HG03432 (cell line): ENCODE measurements at regions not wholly inside any gene's neighbourhood (a gene's known extent, or its start where the extent isn't known, plus 50 kb on each side); places are given as distances from the start of the nearest gene placed in this dataset.
"Not testable (repeated sequence)": the region's sequence is repeated elsewhere in the genome, so short reads cannot be mapped to it uniquely, and the experiment has no call there.

Experiments used
- ATAC-seq: cut with Tn5 transposase; IDR thresholded peaks from one replicate; pipeline ENCODE4 v1.9.1; 2021; ENCODE audit warnings: mild to moderate bottlenecking, moderate library complexity; ENCODE audit not compliant: unreplicated experiment

GRCh38 chr9:117649126-117649525, 55.1 kb upstream of the TLR4 start:
- ATAC-seq: no peak

- ATAC-seq: no peak
These were observed 59.1 kb upstream of the TLR4 start for GRCh38 chr9:117644932-117645636.

- peak; percentile 86 for ATAC-seq
These were observed 59.9 kb upstream of the TLR4 start for GRCh38 chr9:117644133-117644931.

DNA sequence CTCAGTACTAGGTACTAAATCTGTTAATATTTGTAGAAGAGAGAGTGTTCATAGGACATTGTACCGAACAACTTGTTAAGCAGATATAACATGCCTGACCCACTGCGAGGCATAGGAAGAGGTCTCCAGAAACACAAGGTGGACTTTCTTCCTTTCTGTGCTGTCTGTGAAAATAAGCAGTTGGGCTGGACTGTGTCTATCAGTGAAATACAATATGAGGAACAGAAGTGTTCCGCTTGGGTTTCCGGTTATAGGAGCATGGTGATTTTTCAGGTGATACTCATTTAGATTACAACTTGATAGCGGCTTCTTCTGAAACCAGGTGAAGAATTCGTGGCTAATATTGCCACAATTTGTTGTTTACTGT, 60.9 kb upstream of the TLR4 start:
- no peak for ATAC-seq

DNA sequence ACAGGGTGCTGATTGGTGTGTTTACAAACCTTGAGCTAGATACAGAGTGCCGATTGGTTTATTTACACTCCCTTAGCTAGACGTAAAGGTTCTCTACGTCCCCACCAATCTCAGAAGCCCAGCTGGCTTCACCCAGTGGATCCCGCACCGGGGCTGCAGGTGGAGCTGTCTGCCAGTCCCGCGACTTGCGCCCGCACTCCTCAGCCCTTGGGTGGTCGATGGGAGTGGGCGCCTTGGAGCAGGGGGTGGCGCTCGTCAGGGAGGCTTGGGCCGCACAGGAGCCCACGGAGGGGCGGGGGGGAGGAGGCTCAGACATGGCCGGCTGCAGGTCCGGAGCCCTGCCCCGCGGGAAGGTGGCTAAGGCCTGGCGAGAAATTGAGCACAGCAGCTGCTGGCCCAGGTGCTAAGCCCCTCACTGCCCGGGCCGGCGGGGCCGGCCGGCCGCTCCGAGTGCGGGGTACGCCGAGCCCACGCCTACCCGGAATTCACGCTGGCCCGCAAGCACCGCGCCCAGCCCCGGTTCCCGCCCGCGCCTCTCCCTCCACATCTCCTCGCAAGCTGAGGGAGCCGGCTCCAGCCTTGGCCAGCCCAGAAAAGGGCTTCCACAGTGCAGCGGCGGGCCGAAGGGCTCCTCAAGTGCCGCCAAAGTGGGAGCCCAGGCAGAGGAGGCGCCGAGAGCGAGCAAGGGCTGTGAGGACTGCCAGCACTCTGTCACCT, 61.5 kb upstream of the TLR4 start:
- ATAC-seq: not testable (repeated sequence)

GRCh38 chr9:117636681-117637080, 67.5 kb upstream of the TLR4 start:
- ATAC-seq: no peak

DNA sequence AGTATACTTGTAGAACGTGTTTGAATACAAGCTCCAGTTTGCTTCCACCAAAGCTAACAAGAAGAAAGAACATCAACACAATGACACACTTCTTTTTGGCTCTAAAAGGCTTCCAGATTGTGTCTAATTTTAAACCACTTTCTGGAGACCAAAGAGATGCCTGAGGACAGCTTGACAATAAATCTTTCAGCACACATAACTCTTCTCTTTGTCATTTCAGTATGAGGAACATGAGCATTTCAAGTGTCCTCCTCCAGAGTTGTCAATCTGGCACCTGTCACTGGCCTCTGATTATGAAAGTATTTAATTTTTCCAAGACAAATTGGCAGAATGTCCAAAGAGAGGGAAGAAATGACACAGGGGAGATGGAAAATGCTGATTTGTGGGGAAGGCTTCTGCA, 79.0 kb upstream of the TLR4 start:
- ATAC-seq: no peak

DNA sequence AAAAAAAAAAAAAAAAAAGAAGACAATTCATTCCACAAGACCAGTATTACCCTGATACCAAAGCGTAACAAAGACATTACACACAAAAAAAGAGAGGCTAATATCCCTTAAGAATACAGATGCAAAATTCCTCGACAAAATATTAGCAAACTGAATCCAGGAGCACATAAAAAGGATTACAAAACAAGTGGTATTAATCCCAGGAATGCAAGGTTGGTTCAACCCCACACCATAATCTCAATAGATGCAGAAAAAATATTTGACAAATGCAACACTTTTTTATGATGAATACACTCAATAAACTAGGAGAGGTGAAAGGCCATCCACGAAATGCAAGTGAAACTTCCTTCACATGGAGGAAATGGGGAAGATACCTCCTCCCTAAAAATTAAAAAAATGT, 80.1 kb upstream of the TLR4 start:
- no peak for ATAC-seq

GRCh38 chr9:117622347-117622746, 81.9 kb upstream of the TLR4 start:
- no peak for ATAC-seq

DNA sequence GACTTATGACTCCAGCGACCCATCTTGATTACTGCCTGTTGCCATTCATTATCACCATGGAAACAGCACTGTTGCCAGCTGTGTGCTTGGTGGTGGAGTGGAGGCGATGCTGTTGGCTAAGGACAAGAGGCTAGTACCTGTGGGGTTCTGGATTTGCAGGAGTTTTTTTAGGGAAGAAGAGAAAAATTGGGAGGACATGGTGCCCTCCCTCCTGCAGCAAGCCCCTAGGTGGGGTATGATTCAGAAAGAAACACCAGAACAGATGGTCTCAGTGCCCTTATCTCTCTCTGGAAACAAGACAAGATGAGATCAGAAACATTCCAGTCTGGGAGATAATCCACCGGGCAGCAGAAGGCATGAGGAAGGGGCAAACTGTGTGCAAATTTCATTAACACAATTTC, 87.8 kb upstream of the TLR4 start:
- ATAC-seq: no peak

- ATAC-seq: no peak
These were observed 91.9 kb upstream of the TLR4 start for GRCh38 chr9:117612317-117612716.

GRCh38 chr9:117597977-117598376, 106.2 kb upstream of the TLR4 start:
- no peak for ATAC-seq

- ATAC-seq: no peak
These were observed 107.5 kb upstream of the TLR4 start for GRCh38 chr9:117596678-117597077.

DNA sequence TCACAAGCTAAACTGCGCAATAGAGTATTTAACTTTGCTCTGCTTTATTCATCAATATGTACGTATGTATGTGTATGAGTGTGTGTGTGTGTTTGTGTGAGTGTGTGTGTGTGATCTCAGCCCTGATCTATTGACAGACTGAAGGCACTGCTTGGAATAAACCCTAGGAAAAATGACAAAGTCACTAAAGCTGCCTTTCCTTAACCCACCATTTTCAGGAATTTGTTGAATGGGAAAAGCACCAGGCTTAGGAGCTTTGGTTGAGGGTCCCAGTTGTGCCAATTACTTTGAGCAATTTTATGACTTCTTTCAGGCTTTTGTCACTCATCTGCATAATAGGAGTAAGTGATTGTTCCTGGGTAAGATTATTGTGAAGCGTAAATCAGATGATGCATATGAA, 108.6 kb upstream of the TLR4 start:
- no peak for ATAC-seq

DNA sequence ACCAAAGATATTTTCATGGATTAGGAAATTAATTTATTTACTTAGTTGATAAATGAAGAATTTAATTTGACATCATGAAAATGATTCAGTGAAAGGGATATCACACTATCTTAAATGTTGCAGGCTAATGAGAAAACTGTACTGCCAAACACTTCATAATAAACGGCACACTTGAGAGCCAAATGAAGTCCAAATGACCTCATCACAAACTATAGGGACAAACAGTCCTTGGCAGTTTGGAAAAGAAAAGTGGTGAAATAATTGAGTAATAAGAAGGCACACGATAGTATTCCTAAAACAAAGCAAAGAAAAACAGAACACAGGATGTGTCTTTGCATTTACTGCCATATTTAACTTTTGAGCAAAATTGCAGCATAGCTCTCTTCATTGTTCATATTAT, 116.9 kb upstream of the TLR4 start:
- ATAC-seq: no peak

DNA sequence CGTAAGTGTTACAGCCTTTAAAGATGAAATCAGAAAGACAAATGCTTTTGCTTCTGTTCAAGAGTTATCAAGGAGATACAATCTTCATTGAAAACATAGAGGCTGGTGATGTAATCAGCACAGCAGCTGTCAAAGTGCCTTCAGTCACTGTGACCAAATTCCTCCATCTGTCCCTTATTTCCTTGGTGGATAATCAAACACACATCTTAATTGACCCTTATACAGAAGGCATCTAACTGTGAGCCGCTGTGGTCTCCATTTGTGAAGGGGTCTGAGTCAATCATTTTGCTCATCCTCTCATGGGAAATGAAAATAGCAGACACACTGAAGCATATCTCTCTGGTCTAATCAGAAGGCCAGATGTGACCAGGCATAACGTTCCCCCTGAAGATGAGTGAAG, 130.1 kb upstream of the TLR4 start:
- no peak for ATAC-seq

DNA sequence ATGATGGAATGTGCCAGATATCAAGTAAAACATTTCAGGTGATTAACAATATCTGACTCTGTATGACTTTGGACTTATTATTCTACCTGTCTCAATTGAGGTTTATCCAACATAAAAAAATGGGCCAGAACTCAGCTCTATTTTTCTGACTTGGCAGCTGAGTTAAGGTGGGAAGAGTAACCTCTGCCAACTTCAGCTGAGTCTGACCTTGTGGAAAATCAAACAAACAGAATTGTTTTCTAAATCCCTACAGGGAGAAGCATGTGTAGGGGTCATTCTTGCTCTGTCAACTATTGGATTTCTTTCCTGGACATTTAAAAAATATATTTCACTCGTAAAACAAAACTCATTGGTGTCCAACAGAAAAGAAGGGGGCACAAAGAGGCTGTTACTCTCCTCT, 139.4 kb upstream of the TLR4 start:
- ATAC-seq: no peak

DNA sequence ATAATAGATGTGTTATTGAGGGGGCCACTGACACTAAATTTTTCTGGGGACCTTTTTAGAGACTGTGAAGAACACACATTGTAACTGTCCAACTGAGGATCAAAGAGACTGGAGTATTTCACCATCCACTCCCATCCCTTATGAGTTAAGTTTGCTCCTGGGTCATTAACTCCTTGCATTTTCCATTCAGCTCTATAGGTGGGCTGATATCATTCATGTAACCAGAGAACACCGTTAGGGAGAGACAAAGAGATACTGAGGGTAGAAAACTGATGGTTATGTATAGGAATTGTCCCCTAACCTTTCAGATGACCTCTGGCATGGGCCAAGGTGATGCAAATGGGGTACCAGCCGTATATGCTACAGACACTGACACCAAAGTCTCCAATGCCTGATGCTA, 142.4 kb upstream of the TLR4 start:
- no peak for ATAC-seq

DNA sequence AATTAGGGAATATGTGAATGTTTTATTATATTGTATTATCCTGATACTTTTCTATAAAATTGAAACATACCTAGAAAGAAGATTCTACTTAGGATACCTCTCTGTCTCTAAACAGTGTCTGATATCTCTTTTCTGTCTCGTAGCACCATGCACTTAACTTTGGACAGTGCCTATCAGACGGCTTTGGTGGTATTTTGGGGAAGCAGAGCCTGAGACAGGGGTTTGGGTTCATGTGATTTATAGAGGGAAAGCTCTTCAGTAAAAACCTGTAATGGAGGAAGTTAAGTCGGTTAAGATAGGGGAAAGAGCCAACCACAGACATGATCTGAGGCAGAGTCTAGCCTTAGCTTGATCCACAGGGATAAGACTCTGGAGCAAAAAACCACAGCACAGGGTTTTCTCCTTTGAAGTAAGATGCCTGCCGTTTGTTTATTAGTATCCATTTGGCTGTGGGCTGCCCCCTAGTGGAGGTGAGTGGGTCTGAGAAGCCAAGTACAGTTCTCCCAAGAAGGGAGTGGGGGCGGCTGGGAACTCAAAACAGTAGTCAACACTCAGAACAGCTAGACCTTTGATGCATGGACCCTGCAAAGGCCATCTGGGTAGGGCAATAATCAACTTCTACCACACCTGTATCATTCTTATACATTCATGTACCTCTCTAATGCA, 141.2 kb upstream of the ASTN2 start:
- ATAC-seq: peak; percentile 92

GRCh38 chr9:117552811-117553210, 138.0 kb upstream of the ASTN2 start:
- ATAC-seq: no peak

DNA sequence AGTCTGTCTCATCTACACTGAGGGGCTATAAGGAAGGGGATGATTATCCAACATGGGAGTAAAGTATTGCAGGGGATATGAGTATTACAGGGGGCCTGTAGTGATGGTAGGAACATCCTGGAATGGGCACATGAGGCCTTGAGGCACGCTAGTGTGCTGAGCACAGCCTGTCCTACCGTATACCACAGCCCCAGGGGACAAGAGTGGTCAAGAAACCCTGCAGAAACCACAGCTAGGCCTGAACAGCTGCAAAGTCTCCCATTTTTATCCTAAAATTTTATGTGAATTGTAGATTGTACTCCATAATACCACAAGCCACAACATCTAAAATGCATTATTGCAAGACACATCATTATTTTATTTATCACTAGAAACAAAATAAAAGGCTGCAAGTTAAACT, 136.3 kb upstream of the ASTN2 start:
- no peak for ATAC-seq
